Lower leg skin (tissue), 3 donors: ENCODE measurements at regions not wholly inside any gene's neighbourhood (a gene's known extent, or its start where the extent isn't known, plus 50 kb on each side); places are given as distances from the start of the nearest gene placed in this dataset.

ENCODE experiments used
- CTCF ChIP-seq, 3 donors: fragments of 450-650 bp; IDR thresholded peaks; one replicate each; pipeline ENCODE4 v1.5.1; 2016; ENCODE audit warnings: antibody characterized with exemption in 3 of 3, mild to moderate bottlenecking in 3 of 3, moderate library complexity in 2 of 3
- POLR2A ChIP-seq, 2 donors: fragments of 450-650 bp; IDR thresholded peaks; one replicate each; pipeline ENCODE4 v1.6.1; 2016 to 2017; ENCODE audit warnings: antibody characterized with exemption in 2 of 2, mild to moderate bottlenecking in 1 of 2, moderate library complexity in 1 of 2

- no peak for TF ChIP-seq CTCF (IDR thresholded peaks at IDR 0.05)
- no peak for TF ChIP-seq POLR2A (IDR thresholded peaks at IDR 0.05)
Observed at GRCh38 chr13:75181906-75182305, 300.1 kb downstream of the TBC1D4 start.
